ENCODE measurements at regions not wholly inside any gene's neighbourhood (a gene's known extent, or its start where the extent isn't known, plus 50 kb on each side); places are given as distances from the start of the nearest gene placed in this dataset.

- TF ChIP-seq POLR2AphosphoS5 (IDR thresholded peaks at IDR 0.05), result no peak
- TF ChIP-seq, protein P1, sequence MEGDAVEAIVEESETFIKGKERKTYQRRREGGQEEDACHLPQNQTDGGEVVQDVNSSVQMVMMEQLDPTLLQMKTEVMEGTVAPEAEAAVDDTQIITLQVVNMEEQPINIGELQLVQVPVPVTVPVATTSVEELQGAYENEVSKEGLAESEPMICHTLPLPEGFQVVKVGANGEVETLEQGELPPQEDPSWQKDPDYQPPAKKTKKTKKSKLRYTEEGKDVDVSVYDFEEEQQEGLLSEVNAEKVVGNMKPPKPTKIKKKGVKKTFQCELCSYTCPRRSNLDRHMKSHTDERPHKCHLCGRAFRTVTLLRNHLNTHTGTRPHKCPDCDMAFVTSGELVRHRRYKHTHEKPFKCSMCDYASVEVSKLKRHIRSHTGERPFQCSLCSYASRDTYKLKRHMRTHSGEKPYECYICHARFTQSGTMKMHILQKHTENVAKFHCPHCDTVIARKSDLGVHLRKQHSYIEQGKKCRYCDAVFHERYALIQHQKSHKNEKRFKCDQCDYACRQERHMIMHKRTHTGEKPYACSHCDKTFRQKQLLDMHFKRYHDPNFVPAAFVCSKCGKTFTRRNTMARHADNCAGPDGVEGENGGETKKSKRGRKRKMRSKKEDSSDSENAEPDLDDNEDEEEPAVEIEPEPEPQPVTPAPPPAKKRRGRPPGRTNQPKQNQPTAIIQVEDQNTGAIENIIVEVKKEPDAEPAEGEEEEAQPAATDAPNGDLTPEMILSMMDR (IDR thresholded peaks at IDR 0.05), result no peak
Observed at GRCh38 chr12:91344408-91344807, 161.8 kb upstream of the DCN start.
